ENCODE measurements at regions not wholly inside any gene's neighbourhood (a gene's known extent, or its start where the extent isn't known, plus 50 kb on each side); places are given as distances from the start of the nearest gene placed in this dataset.

DNA sequence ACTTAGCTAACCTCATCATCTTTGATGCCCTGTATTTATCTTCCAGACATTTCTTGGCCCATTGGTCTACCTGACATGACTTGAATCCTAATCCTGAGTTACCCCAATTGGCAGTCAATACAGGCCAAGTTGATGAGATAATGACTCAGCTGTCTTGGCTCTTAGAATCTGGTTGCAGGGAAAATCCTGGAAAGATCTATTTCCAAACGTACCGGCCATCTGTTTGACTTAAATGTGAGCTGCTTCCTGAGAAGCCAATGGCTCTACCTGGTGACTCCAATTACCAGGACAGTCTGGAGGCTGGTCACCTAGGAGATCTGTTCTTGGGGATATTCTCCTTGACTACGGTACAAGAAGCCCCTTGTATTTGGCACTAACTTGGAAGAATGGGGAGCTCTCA lies 475.2 kb upstream of the BRINP1 start:
- Histone ChIP-seq H3K27ac (no peak overlapping the region), H3K4me3 (no peak overlapping the region), H3K9me3 (no peaks in the 10 kb centered on the region), H3K36me3 (no peaks in the 10 kb centered on the region), H3K4me1 (no peaks in the 10 kb centered on the region), H3K27me3 (no peaks in the 10 kb centered on the region)
- intact Hi-C loops (cut with DNase I; ENCODE audit: low total_unique reads): no loop called here
- no peak for TF ChIP-seq POLR2A (IDR thresholded peaks at IDR 0.05)
- TF ChIP-seq, protein P1, sequence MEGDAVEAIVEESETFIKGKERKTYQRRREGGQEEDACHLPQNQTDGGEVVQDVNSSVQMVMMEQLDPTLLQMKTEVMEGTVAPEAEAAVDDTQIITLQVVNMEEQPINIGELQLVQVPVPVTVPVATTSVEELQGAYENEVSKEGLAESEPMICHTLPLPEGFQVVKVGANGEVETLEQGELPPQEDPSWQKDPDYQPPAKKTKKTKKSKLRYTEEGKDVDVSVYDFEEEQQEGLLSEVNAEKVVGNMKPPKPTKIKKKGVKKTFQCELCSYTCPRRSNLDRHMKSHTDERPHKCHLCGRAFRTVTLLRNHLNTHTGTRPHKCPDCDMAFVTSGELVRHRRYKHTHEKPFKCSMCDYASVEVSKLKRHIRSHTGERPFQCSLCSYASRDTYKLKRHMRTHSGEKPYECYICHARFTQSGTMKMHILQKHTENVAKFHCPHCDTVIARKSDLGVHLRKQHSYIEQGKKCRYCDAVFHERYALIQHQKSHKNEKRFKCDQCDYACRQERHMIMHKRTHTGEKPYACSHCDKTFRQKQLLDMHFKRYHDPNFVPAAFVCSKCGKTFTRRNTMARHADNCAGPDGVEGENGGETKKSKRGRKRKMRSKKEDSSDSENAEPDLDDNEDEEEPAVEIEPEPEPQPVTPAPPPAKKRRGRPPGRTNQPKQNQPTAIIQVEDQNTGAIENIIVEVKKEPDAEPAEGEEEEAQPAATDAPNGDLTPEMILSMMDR (IDR thresholded peaks at IDR 0.05): no peak
- DNase-seq: no peak

DNA sequence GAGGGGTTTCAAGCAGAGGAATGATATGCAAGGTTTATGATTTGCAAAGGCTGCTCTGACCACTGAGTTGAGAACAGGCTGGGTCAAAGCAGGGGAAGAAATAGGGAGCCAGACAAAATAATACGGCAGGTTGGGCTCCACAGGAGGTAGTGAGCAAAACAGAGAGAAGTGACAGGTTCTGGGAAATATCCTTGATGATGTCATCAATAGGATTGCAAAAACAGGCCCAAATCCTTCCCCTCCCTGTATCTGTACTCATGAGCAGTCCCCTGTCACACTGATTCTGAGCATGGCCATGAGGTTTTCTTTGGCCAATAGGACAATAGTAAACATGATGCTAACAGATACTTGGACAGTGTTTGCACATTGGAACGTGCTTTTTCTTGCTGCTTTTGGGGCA lies 471.8 kb upstream of the BRINP1 start:
- DNase-seq: no peak
- no peak overlapping the region for H3K4me3 ChIP-seq
- no peaks in the 10 kb centered on the region for H3K27me3 ChIP-seq
- H3K27ac ChIP-seq: no peak overlapping the region
- no peaks in the 10 kb centered on the region for H3K9me3 ChIP-seq
- intact Hi-C loops (cut with DNase I; ENCODE audit: low total_unique reads): no loop called here
- no peaks in the 10 kb centered on the region for H3K4me1 ChIP-seq
- no peak for TF ChIP-seq POLR2A (IDR thresholded peaks at IDR 0.05)
- TF ChIP-seq, protein P1 (IDR thresholded peaks at IDR 0.05): no peak
- H3K36me3 ChIP-seq: no peaks in the 10 kb centered on the region

DNA sequence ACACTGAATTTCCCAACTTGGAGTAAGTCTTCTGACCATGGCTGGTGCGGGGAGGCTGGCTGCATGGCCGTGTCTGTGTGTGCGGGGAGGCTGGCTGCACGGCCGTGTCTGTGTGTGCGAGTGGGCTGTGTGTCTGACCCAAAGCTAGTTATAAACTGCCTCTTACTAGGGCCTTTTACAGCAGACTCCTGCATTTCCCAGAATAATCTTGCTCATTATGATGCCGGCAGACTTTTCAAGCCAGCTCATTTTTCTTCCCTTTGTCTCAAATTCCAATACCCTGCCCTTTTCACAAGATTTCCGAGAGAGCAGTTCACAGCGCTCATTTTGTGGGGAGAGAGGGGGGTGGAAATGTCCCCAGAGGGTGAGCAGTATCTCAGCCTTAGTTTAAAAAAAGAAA lies 470.7 kb upstream of the BRINP1 start:
- no peaks in the 10 kb centered on the region for H3K4me1 ChIP-seq
- no peak for DNase-seq
- intact Hi-C loops (cut with DNase I; ENCODE audit: low total_unique reads): no loop called here
- no peak for TF ChIP-seq POLR2A (IDR thresholded peaks at IDR 0.05)
- TF ChIP-seq, protein P1 (IDR thresholded peaks at IDR 0.05): no peak
- no peaks in the 10 kb centered on the region for H3K27me3 ChIP-seq
- no peaks in the 10 kb centered on the region for H3K36me3 ChIP-seq
- H3K9me3 ChIP-seq: no peaks in the 10 kb centered on the region
- H3K27ac ChIP-seq: no peak overlapping the region
- no peak overlapping the region for H3K4me3 ChIP-seq

DNA sequence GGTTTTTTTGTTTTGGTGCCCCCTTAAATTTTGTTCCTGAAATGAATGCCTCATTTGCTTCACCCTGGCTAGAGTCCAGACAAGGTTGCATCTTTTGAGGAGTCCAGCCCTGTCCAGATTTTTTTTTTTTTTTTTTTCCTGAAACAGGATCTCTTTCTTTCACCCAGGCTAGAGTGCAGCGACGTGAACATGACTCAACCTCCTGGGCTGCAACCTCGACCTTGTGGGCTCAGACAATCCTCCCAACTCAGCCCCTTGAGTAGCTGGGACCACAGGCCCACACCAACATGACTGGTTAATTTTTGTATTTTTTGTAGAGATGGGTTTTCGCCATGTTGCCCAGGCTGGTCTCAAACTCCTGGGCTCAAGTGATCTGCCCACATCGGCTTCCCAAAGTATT lies 469.0 kb upstream of the BRINP1 start:
- intact Hi-C loops (cut with DNase I; ENCODE audit: low total_unique reads): no loop called here
- H3K4me1 ChIP-seq: no peaks in the 10 kb centered on the region

DNA sequence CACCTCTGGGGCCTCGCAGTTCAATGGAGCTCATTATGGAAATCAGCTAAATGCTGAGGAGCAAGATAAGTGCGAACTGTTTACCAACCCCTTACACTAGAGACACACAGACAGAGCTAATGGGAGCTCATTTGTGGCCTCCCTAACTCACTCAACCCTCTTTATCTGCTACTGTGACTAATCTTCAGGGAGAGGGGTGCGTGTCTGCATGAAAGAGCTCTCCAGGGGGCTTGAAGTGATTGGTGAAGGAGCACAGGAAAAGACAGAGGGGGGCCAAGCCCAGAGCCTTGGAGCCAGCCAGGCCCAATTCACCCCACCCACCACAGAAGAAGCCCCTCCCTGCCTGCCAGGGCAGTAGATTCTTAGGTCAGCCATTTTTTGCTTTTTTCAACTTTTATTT lies 466.8 kb upstream of the BRINP1 start:
- Histone ChIP-seq H3K36me3 (no peaks in the 10 kb centered on the region), H3K27me3 (no peaks in the 10 kb centered on the region), H3K4me3 (no peak overlapping the region), H3K27ac (no peak overlapping the region), H3K4me1 (no peaks in the 10 kb centered on the region), H3K9me3 (no peaks in the 10 kb centered on the region)
- TF ChIP-seq, protein P1 (IDR thresholded peaks at IDR 0.05): no peak
- TF ChIP-seq POLR2A (IDR thresholded peaks at IDR 0.05): no peak
- DNase-seq: no peak
- intact Hi-C loops (cut with DNase I; ENCODE audit: low total_unique reads): no loop called here

More for the DNA sequence above, 469.0 kb upstream of the BRINP1 start:
- Histone ChIP-seq H3K27ac (no peak overlapping the region), H3K27me3 (no peaks in the 10 kb centered on the region), H3K9me3 (no peaks in the 10 kb centered on the region), H3K36me3 (no peaks in the 10 kb centered on the region), H3K4me3 (no peak overlapping the region)
- DNase-seq: no peak
- TF ChIP-seq, protein P1 (IDR thresholded peaks at IDR 0.05): no peak
- no peak for TF ChIP-seq POLR2A (IDR thresholded peaks at IDR 0.05)

Data from uterus (tissue), 3 donors.